Breast epithelium (tissue), 3 donors: ENCODE measurements at regions not wholly inside any gene's neighbourhood (a gene's known extent, or its start where the extent isn't known, plus 50 kb on each side); places are given as distances from the start of the nearest gene placed in this dataset.

Experiments
- CTCF ChIP-seq, 3 donors: fragments of 450-650 bp; IDR thresholded peaks; one replicate each; pipeline ENCODE4 v1.5.1; 2016 to 2017; ENCODE audit warnings: antibody characterized with exemption in 3 of 3, mild to moderate bottlenecking in 3 of 3, moderate library complexity in 3 of 3
- POLR2A ChIP-seq: fragments of 450-650 bp; IDR thresholded peaks from one replicate; pipeline ENCODE4 v1.6.1; 2016; ENCODE audit warnings: antibody characterized with exemption, mild to moderate bottlenecking, moderate library complexity
- POLR2AphosphoS5 ChIP-seq, 3 donors: sonication (generic); formaldehyde crosslinking; IDR thresholded peaks; one replicate each; pipeline ENCODE4 v1.6.1; 2017; ENCODE audit warnings: antibody characterized with exemption in 3 of 3

GRCh38 chr18:70554854-70555445 lies 266.1 kb downstream of the SOCS6 start:
- TF ChIP-seq CTCF (IDR thresholded peaks at IDR 0.05): no peak
- no peak for TF ChIP-seq POLR2A
- TF ChIP-seq POLR2AphosphoS5 (IDR thresholded peaks at IDR 0.05): no peak
